H9 (cell line): ENCODE measurements at regions not wholly inside any gene's neighbourhood (a gene's known extent, or its start where the extent isn't known, plus 50 kb on each side); places are given as distances from the start of the nearest gene placed in this dataset.

Experiments used
- DNase-seq: peaks from one replicate; pipeline ENCODE4 v3.0.0-alpha.2; 2017
- H2AFZ ChIP-seq: one replicate; pipeline ENCODE4 v1.6.1; 2013; ENCODE audit warnings: mild to moderate bottlenecking, low read length, control low read depth, moderate library complexity
- H2AK5ac ChIP-seq: 2 replicates; pipeline ENCODE4 v1.6.1; 2013; ENCODE audit warnings: low read length, control low read depth, mixed read lengths; ENCODE audit not compliant: insufficient read length
- H2BK120ac ChIP-seq: one replicate; pipeline ENCODE4 v1.6.1; 2013; ENCODE audit warnings: low read depth, mild to moderate bottlenecking, low read length, control low read depth, inconsistent platforms; ENCODE audit not compliant: poor library complexity, severe bottlenecking
- H2BK12ac ChIP-seq: 2 replicates; pipeline ENCODE4 v1.6.1; 2013; ENCODE audit warnings: low read length, control low read depth, mixed read lengths, low read depth; ENCODE audit not compliant: insufficient read length
- H2BK15ac ChIP-seq: 2 replicates; pipeline ENCODE4 v1.6.1; 2013; ENCODE audit warnings: low read depth, low read length, control low read depth
- H2BK20ac ChIP-seq: one replicate; pipeline ENCODE4 v1.6.1; 2013; ENCODE audit warnings: low read depth, mild to moderate bottlenecking, low read length, control low read depth, inconsistent platforms; ENCODE audit not compliant: poor library complexity, severe bottlenecking
- H2BK5ac ChIP-seq: 2 replicates; pipeline ENCODE4 v1.6.1; 2013; ENCODE audit warnings: low read length, control low read depth, mixed read lengths; ENCODE audit not compliant: insufficient read length
- H3K14ac ChIP-seq: 2 replicates; pipeline ENCODE4 v1.6.1; 2013; ENCODE audit warnings: low read length, control low read depth; ENCODE audit not compliant: insufficient read depth
- H3K18ac ChIP-seq: 2 replicates; pipeline ENCODE4 v1.6.1; 2013; ENCODE audit warnings: low read depth, mild to moderate bottlenecking, mixed read lengths, low read length, control low read depth; ENCODE audit not compliant: insufficient read length
- H3K23ac ChIP-seq: 2 replicates; pipeline ENCODE4 v1.6.1; 2013; ENCODE audit warnings: low read length, control low read depth, mixed read lengths, low read depth; ENCODE audit not compliant: insufficient read length
- H3K23me2 ChIP-seq: 2 replicates; pipeline ENCODE4 v1.6.1; 2013; ENCODE audit warnings: low read depth, mild to moderate bottlenecking, mixed read lengths, low read length, control low read depth; ENCODE audit not compliant: insufficient read length, poor library complexity, severe bottlenecking
- H3K27ac ChIP-seq: 2 replicates; pipeline ENCODE4 v1.5.1; 2013; ENCODE audit warnings: low read length, control low read depth, mixed read lengths, low read depth; ENCODE audit not compliant: insufficient read length
- H3K27me3 ChIP-seq: 2 replicates; pipeline ENCODE4 v1.6.1; 2013; ENCODE audit warnings: low read length, control low read depth, inconsistent platforms; ENCODE audit not compliant: insufficient read depth
- H3K4ac ChIP-seq: 2 replicates; pipeline ENCODE4 v1.6.1; 2013; ENCODE audit warnings: low read depth, mild to moderate bottlenecking, control low read depth, inconsistent platforms, low read length, moderate library complexity
- H3K4me1 ChIP-seq: 2 replicates; pipeline ENCODE4 v1.6.1; 2013; ENCODE audit warnings: low read length, control low read depth, inconsistent platforms; ENCODE audit not compliant: insufficient read depth
- H3K4me2 ChIP-seq: 2 replicates; pipeline ENCODE4 v1.6.1; 2013; ENCODE audit warnings: low read length, control low read depth, mixed read lengths; ENCODE audit not compliant: insufficient read length, insufficient read depth
- H3K56ac ChIP-seq: 2 replicates; pipeline ENCODE4 v1.6.1; 2013; ENCODE audit warnings: low read depth, mild to moderate bottlenecking, mixed read lengths, low read length, control low read depth; ENCODE audit not compliant: insufficient read length
- H3K79me1 ChIP-seq: 2 replicates; pipeline ENCODE4 v1.6.1; 2013; ENCODE audit warnings: low read depth, mild to moderate bottlenecking, moderate library complexity, low read length, control low read depth, inconsistent platforms; ENCODE audit not compliant: insufficient read depth, poor library complexity, severe bottlenecking
- H3K79me2 ChIP-seq: 2 replicates; pipeline ENCODE4 v1.6.1; 2013; ENCODE audit warnings: low read length, control low read depth, inconsistent platforms; ENCODE audit not compliant: insufficient read depth
- H3K9ac ChIP-seq: 2 replicates; pipeline ENCODE4 v1.6.1; 2013; ENCODE audit warnings: low read length, control low read depth, mixed read lengths; ENCODE audit not compliant: insufficient read length; ENCODE audit errors: extremely low read depth
- H3K9me3 ChIP-seq: one replicate; pipeline ENCODE4 v1.6.1; 2013; ENCODE audit warnings: low read depth, low read length, inconsistent platforms; ENCODE audit not compliant: control insufficient read depth
- H3T11ph ChIP-seq: one replicate; pipeline ENCODE4 v1.6.1; 2013; ENCODE audit warnings: mild to moderate bottlenecking, low read length, control low read depth, inconsistent platforms
- H4K20me1 ChIP-seq: one replicate; pipeline ENCODE4 v1.6.1; 2013; ENCODE audit not compliant: control insufficient read depth, insufficient read length, insufficient read depth
- H4K5ac ChIP-seq: 2 replicates; pipeline ENCODE4 v1.6.1; 2013; ENCODE audit warnings: low read depth, mild to moderate bottlenecking, mixed read lengths, low read length, control low read depth; ENCODE audit not compliant: insufficient read length
- H4K8ac ChIP-seq: replicated peaks from 2 replicates; pipeline ENCODE4 v1.6.1; 2013; ENCODE audit warnings: low read length, control low read depth, mixed read lengths, low read depth; ENCODE audit not compliant: insufficient read length
- H4K91ac ChIP-seq: 2 replicates; pipeline ENCODE4 v1.6.1; 2013; ENCODE audit warnings: low read depth, mild to moderate bottlenecking, moderate library complexity, mixed read lengths, low read length, control low read depth; ENCODE audit not compliant: insufficient read length
- H3K27ac Mint-ChIP-seq, 3 experiments: 2 replicates in 2 of 3; 3 replicates in 1 of 3; pipeline ENCODE4 v1.8.0; 2020 to 2021; ENCODE audit warnings: mixed read lengths in 3 of 3, mild to moderate bottlenecking in 1 of 3, moderate library complexity in 1 of 3
- H3K27me3 Mint-ChIP-seq: 2 replicates; pipeline ENCODE4 v1.8.0; 2021; ENCODE audit warnings: low read depth, mild to moderate bottlenecking, moderate library complexity, mixed read lengths
- H3K36me3 Mint-ChIP-seq, 3 experiments: 2 replicates in 2 of 3; 3 replicates in 1 of 3; pipeline ENCODE4 v1.8.0; 2020 to 2021; ENCODE audit warnings: low read depth in 3 of 3, mixed read lengths in 3 of 3; ENCODE audit not compliant: insufficient read depth in 1 of 3
- H3K4me1 Mint-ChIP-seq, 2 experiments: 2 replicates each; pipeline ENCODE4 v1.8.0; 2020; ENCODE audit warnings: mixed read lengths in 2 of 2
- H3K4me3 Mint-ChIP-seq, 2 experiments: 2 replicates in 1 of 2; 3 replicates in 1 of 2; pipeline ENCODE4 v1.8.0; 2020 to 2021; ENCODE audit warnings: mild to moderate bottlenecking in 2 of 2, mixed read lengths in 2 of 2, moderate library complexity in 1 of 2
- H3K9me3 Mint-ChIP-seq, 2 experiments: 2 replicates in 1 of 2; 3 replicates in 1 of 2; pipeline ENCODE4 v1.8.0; 2020; ENCODE audit warnings: mild to moderate bottlenecking in 2 of 2, mixed read lengths in 2 of 2, moderate library complexity in 1 of 2
- WGBS: extraction: QIAGEN DNeasy Blood & Tissue Kit; methylation state at CpG from one replicate; pipeline ENCODE4 v1.1.7; 2013; ENCODE audit warnings: missing lambda C conversion rate, low lambda C conversion rate, mixed read lengths; ENCODE audit not compliant: insufficient read length; ENCODE audit errors: extremely low coverage; 5-methylcytosine and 5-hydroxymethylcytosine counted together
- TF ChIP-seq, protein P1 (sequence below): fragments of 200-600 bp; sonication (generic); conservative IDR thresholded peaks from 3 replicates; pipeline ENCODE4 v1.8.0; 2021; ENCODE audit warnings: antibody characterized with exemption, mild to moderate bottlenecking

DNA sequence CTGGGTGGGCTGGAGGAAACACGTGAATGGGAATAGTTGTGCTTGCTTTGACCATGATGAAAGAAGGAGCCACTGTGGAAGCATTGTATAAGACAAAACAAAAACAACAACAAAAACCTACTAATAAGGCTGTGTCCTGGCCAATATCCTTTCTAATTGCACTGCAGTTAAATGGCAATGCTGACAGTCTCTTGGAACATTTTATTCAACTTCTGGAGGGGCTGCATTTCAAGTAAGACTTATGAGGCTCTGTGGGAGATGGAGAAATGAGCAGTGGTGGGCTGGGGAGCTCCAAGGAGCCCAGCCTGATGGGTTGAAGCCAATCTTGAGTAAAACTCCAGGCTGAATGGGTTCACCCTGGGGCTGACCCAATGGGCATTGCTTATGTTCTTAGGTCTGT is 99.8 kb upstream of the ROPN1 start:
- no peaks in the 10 kb centered on the region for H3K27me3 ChIP-seq
- H3K79me2 ChIP-seq = no peaks in the 10 kb centered on the region
- no peak overlapping the region for H2BK12ac ChIP-seq
- H4K5ac ChIP-seq = no peak overlapping the region
- H3K14ac ChIP-seq = no peak overlapping the region
- H3K36me3 Mint-ChIP-seq = no peaks in the 10 kb centered on the region
- H3K9me3 Mint-ChIP-seq = no peaks in the 10 kb centered on the region
- H3K4me1 ChIP-seq = no peaks in the 10 kb centered on the region
- H4K91ac ChIP-seq = no peak overlapping the region
- H2BK5ac ChIP-seq = no peak overlapping the region
- no CpG with 5 or more reads among the region's 1 CpG for WGBS
- H3T11ph ChIP-seq = no peak overlapping the region
- H3K56ac ChIP-seq = no peak overlapping the region
- no peak overlapping the region for H2AFZ ChIP-seq
- H3K4me3 Mint-ChIP-seq = no peak overlapping the region
- no peak overlapping the region for H3K18ac ChIP-seq
- H4K20me1 ChIP-seq = no peaks in the 10 kb centered on the region
- H3K4me2 ChIP-seq = no peak overlapping the region
- H3K27ac ChIP-seq = no peak overlapping the region
- no peaks in the 10 kb centered on the region for H3K79me1 ChIP-seq
- no peak overlapping the region for H3K9ac ChIP-seq
- no peaks in the 10 kb centered on the region for H3K23me2 ChIP-seq
- H4K8ac ChIP-seq = no peak overlapping the region
- H3K9me3 ChIP-seq = no peaks in the 10 kb centered on the region
- H2BK15ac ChIP-seq = no peak overlapping the region
- TF ChIP-seq, protein P1, sequence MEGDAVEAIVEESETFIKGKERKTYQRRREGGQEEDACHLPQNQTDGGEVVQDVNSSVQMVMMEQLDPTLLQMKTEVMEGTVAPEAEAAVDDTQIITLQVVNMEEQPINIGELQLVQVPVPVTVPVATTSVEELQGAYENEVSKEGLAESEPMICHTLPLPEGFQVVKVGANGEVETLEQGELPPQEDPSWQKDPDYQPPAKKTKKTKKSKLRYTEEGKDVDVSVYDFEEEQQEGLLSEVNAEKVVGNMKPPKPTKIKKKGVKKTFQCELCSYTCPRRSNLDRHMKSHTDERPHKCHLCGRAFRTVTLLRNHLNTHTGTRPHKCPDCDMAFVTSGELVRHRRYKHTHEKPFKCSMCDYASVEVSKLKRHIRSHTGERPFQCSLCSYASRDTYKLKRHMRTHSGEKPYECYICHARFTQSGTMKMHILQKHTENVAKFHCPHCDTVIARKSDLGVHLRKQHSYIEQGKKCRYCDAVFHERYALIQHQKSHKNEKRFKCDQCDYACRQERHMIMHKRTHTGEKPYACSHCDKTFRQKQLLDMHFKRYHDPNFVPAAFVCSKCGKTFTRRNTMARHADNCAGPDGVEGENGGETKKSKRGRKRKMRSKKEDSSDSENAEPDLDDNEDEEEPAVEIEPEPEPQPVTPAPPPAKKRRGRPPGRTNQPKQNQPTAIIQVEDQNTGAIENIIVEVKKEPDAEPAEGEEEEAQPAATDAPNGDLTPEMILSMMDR = no peak
- peaks cover 10 to 16% of the 10 kb centered on the region in 2 experiments for H3K4me1 Mint-ChIP-seq
- H2BK120ac ChIP-seq = no peak overlapping the region
- no peak overlapping the region for H3K27ac Mint-ChIP-seq
- H3K27me3 Mint-ChIP-seq = no peaks in the 10 kb centered on the region; the same call in 1 of the 2 replicates
- no peak overlapping the region for H3K4ac ChIP-seq
- no peak overlapping the region for H3K23ac ChIP-seq
- no peak overlapping the region for H2BK20ac ChIP-seq
- H2AK5ac ChIP-seq = no peak overlapping the region
- DNase-seq = no peak
